ENCODE measurements at regions not wholly inside any gene's neighbourhood (a gene's known extent, or its start where the extent isn't known, plus 50 kb on each side); places are given as distances from the start of the nearest gene placed in this dataset.
"Not testable (repeated sequence)": the region's sequence is repeated elsewhere in the genome, so short reads cannot be mapped to it uniquely, and the experiment has no call there.

GRCh38 chr7:42572056-42572455, 335.0 kb upstream of the GLI3 start:
- DNase-seq (ENCODE audit: low read depth in 2 of 2): no peak

GRCh38 chr7:42570944-42571343, 333.9 kb upstream of the GLI3 start:
- DNase-seq (ENCODE audit: low read depth in 2 of 2): no peak

GRCh38 chr7:42567051-42567450, 330.0 kb upstream of the GLI3 start:
- DNase-seq (ENCODE audit: low read depth in 2 of 2): peak in 1 of 2 donors; percentile 66

- no peak for DNase-seq (ENCODE audit: low read depth in 2 of 2)
Observed at GRCh38 chr7:42561797-42562196, 324.8 kb upstream of the GLI3 start.

- no peak for DNase-seq (ENCODE audit: low read depth in 2 of 2)
Observed at GRCh38 chr7:42560866-42561265, 323.9 kb upstream of the GLI3 start.

GRCh38 chr7:42554932-42555331, 317.9 kb upstream of the GLI3 start:
- DNase-seq (ENCODE audit: low read depth in 2 of 2): not testable (repeated sequence)

- DNase-seq (ENCODE audit: low read depth in 2 of 2): no peak
Observed at GRCh38 chr7:42552227-42552626, 315.2 kb upstream of the GLI3 start.

- DNase-seq (ENCODE audit: low read depth in 2 of 2): no peak
Observed at GRCh38 chr7:42550706-42551470, 313.9 kb upstream of the GLI3 start.

- DNase-seq (ENCODE audit: low read depth in 2 of 2): no peak
Observed at GRCh38 chr7:42549866-42550485, 313.0 kb upstream of the GLI3 start.

- DNase-seq (ENCODE audit: low read depth in 2 of 2): peak in 1 of 2 donors; percentile 7
Observed at GRCh38 chr7:42548816-42549611, 312.0 kb upstream of the GLI3 start.

- no peak for DNase-seq (ENCODE audit: low read depth in 2 of 2)
Observed at GRCh38 chr7:42545049-42545724, 308.2 kb upstream of the GLI3 start.

GRCh38 chr7:42543953-42544352, 306.9 kb upstream of the GLI3 start:
- peak in 1 of 2 donors; percentile 24 for DNase-seq (ENCODE audit: low read depth in 2 of 2)

- DNase-seq (ENCODE audit: low read depth in 2 of 2): not testable (repeated sequence)
Observed at GRCh38 chr7:42542446-42542845, 305.4 kb upstream of the GLI3 start.

GRCh38 chr7:42534441-42534840, 297.4 kb upstream of the GLI3 start:
- DNase-seq (ENCODE audit: low read depth in 2 of 2): no peak

GRCh38 chr7:42527004-42527403, 290.0 kb upstream of the GLI3 start:
- no peak for DNase-seq (ENCODE audit: low read depth in 2 of 2)

- DNase-seq (ENCODE audit: low read depth in 2 of 2): no peak
Observed at GRCh38 chr7:42522227-42522991, 285.4 kb upstream of the GLI3 start.

GRCh38 chr7:42511027-42511426, 274.0 kb upstream of the GLI3 start:
- no peak for DNase-seq (ENCODE audit: low read depth in 2 of 2)

- no peak for DNase-seq (ENCODE audit: low read depth in 2 of 2)
Observed at GRCh38 chr7:42506097-42506496, 269.1 kb upstream of the GLI3 start.

- DNase-seq (ENCODE audit: low read depth in 2 of 2): peak in 1 of 2 donors; percentile 73
Observed at GRCh38 chr7:42502022-42502421, 265.0 kb upstream of the GLI3 start.

- no peak for DNase-seq (ENCODE audit: low read depth in 2 of 2)
Observed at GRCh38 chr7:42495256-42495655, 258.2 kb upstream of the GLI3 start.

GRCh38 chr7:42494736-42495135, 257.7 kb upstream of the GLI3 start:
- DNase-seq (ENCODE audit: low read depth in 2 of 2): no peak
